Panc1 (cell line): ENCODE measurements at regions not wholly inside any gene's neighbourhood (a gene's known extent, or its start where the extent isn't known, plus 50 kb on each side); places are given as distances from the start of the nearest gene placed in this dataset.

Experiments used
- ATAC-seq: fragments of 200-7000 bp; cut with Tn5 transposase; 2 replicates; pipeline ENCODE4 v1.9.1; 2020; ENCODE audit warnings: mild to moderate bottlenecking, moderate library complexity
- BruUV-seq: library from RNA; stranded (reverse); fragments of 400-500 nt; replicated peaks from 2 replicates; lab custom pipeline; 2021; lab: Mats Ljungman, UMichigan
- CTCF ChIA-PET: fragments of 300-600 bp; sonication (Branson Sonifier 250); formaldehyde crosslinking; loops from one replicate; lab custom pipeline; 2022; ENCODE audit warnings: antibody characterized with exemption; lab: Charles Lee
- POLR2A ChIA-PET: fragments of 300-600 bp; sonication (Branson Sonifier 250); formaldehyde crosslinking; loops from one replicate; lab custom pipeline; 2022; ENCODE audit warnings: antibody characterized with exemption; lab: Charles Lee
- DNase-seq: peaks from one replicate; pipeline ENCODE4 v3.0.0-alpha.2; 2010; ENCODE audit warnings: low read depth, low spot score
- H3K27ac ChIP-seq: 2 replicates; pipeline ENCODE4 v1.5.1; 2011; ENCODE audit warnings: mild to moderate bottlenecking, low read length, inconsistent platforms
- H3K27me3 ChIP-seq: fragments of 200-500 bp; sonication (Bioruptor generic); 2 replicates; pipeline ENCODE4 v1.6.0; 2014; ENCODE audit warnings: low read length, inconsistent platforms; ENCODE audit not compliant: control insufficient read depth, insufficient read depth
- H3K36me3 ChIP-seq: fragments of 200-500 bp; sonication (Bioruptor generic); 2 replicates; pipeline ENCODE4 v1.5.1; 2014; ENCODE audit warnings: inconsistent platforms, mild to moderate bottlenecking, low read length, moderate library complexity; ENCODE audit not compliant: control insufficient read depth, insufficient read depth
- H3K4me1 ChIP-seq: 2 replicates; pipeline ENCODE4 v1.5.1; 2011; ENCODE audit warnings: inconsistent platforms, mild to moderate bottlenecking, low read length, moderate library complexity; ENCODE audit not compliant: control insufficient read depth, insufficient read depth
- H3K4me3 ChIP-seq, 2 experiments: 2 replicates each; pipeline ENCODE4 v1.5.1; 2011 to 2012; ENCODE audit warnings: low read depth in 2 of 2, low read length in 2 of 2, mild to moderate bottlenecking in 2 of 2, inconsistent platforms in 1 of 2, moderate library complexity in 1 of 2
- H3K9me3 ChIP-seq: fragments of 200-500 bp; sonication (Bioruptor generic); 2 replicates; pipeline ENCODE4 v1.5.1; 2014; ENCODE audit warnings: low read depth, mild to moderate bottlenecking, inconsistent platforms, low read length, moderate library complexity; ENCODE audit not compliant: control insufficient read depth, insufficient read depth
- POLR2AphosphoS5 ChIP-seq: IDR thresholded peaks from 2 replicates; pipeline ENCODE4 v1.6.1; 2012; ENCODE audit warnings: mild to moderate bottlenecking, low read depth, low read length, moderate library complexity
- SIN3A ChIP-seq: IDR thresholded peaks from 2 replicates; pipeline ENCODE4 v1.6.1; 2012; ENCODE audit warnings: low read depth, mild to moderate bottlenecking, low read length, moderate library complexity, borderline replicate concordance; ENCODE audit not compliant: insufficient read depth
- TCF7L2 ChIP-seq: IDR thresholded peaks from 2 replicates; pipeline ENCODE4 v1.6.1; 2011; ENCODE audit warnings: mild to moderate bottlenecking, low read depth, low read length, inconsistent platforms
- in situ Hi-C: cut with HindIII; loops from 2 replicates; pipeline ENCODE4 v1.10.0; 2016; ENCODE audit warnings: low sequenced_read_pairs, low pct_unique_long_range_greater_than_20kb
- intact Hi-C: fragments of 100-400 bp; cut with micrococcal nuclease; formaldehyde crosslinking; loops from one replicate; pipeline ENCODE4 v1.10.0; 2022; ENCODE audit not compliant: unreplicated experiment
- TF ChIP-seq, protein P1 (sequence below), 2 experiments: IDR thresholded peaks; 2 replicates each; pipeline ENCODE4 v1.6.1; 2011 to 2012; ENCODE audit warnings: low read depth in 2 of 2, control low read depth in 1 of 2, low read length in 1 of 2, mild to moderate bottlenecking in 1 of 2, moderate library complexity in 1 of 2; ENCODE audit not compliant: insufficient read depth in 1 of 2
- TF ChIP-seq, protein P2 (sequence below): fragments of 450-650 bp; IDR thresholded peaks from 2 replicates; pipeline ENCODE4 v1.5.1; 2017; ENCODE audit warnings: mild to moderate bottlenecking

DNA sequence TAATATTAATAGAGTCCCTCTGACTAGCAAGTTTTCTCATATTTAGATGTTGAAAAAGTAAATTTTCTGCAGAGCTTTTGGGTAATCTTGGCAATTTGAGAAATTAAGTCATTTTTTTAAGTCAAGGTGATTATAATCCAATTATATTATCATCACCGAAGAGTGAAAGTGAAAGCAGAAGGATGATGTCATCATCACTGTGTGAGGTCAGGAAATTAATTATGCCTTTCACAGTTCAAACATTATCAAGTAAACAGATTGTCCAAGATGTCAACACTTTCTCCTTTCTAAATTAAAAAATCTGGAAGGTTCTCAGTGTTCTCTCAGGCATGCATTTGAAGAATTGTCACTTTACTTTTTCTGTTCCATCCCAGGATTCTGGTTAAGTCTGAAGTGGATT lies 296.0 kb downstream of the TBX15 start:
- in situ Hi-C loops (no loop called here), intact Hi-C loops (no loop called here)
- Histone ChIP-seq H3K36me3 (no peaks in the 10 kb centered on the region), H3K27me3 (no peaks in the 10 kb centered on the region), H3K4me3 (no peak overlapping the region), H3K4me1 (no peaks in the 10 kb centered on the region), H3K9me3 (no peaks in the 10 kb centered on the region), H3K27ac (no peak overlapping the region)
- no peak for TF ChIP-seq SIN3A
- BruUV-seq, result no TSS peak
- ATAC-seq (no peak), DNase-seq (no peak)
- ChIA-PET CTCF (no interaction called here), POLR2A (no interaction called here)

DNA sequence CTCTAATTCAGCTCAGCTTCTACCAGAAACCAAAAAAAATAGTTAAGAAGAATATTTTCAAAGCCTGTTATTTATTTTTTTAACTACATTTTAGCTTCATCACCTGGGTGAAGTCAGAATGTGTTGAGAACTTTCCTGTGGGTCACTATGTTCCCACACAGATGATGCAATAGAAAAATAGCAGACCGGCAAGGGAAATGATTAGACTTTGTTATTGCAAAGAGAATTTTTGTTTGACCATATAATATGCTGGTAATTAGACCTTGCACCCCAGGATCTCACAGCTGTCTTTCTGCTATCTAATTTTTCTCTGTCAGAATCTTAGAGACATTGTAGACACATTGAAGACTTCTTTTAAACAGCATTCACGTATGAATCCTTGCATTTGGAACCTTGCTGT lies 299.3 kb downstream of the TBX15 start:
- Histone ChIP-seq H3K4me1 (no peaks in the 10 kb centered on the region), H3K27me3 (no peaks in the 10 kb centered on the region), H3K4me3 (no peak overlapping the region), H3K27ac (no peak overlapping the region), H3K36me3 (no peaks in the 10 kb centered on the region), H3K9me3 (no peaks in the 10 kb centered on the region)
- no peak for ATAC-seq
- in situ Hi-C loops, result no loop called here
- no TSS peak for BruUV-seq
- POLR2A ChIA-PET, result no interaction called here
- intact Hi-C loops, result no loop called here
- DNase-seq, result no peak
- TF ChIP-seq SIN3A (no peak), TCF7L2 (no peak), POLR2AphosphoS5 (no peak)
- TF ChIP-seq, protein P1, sequence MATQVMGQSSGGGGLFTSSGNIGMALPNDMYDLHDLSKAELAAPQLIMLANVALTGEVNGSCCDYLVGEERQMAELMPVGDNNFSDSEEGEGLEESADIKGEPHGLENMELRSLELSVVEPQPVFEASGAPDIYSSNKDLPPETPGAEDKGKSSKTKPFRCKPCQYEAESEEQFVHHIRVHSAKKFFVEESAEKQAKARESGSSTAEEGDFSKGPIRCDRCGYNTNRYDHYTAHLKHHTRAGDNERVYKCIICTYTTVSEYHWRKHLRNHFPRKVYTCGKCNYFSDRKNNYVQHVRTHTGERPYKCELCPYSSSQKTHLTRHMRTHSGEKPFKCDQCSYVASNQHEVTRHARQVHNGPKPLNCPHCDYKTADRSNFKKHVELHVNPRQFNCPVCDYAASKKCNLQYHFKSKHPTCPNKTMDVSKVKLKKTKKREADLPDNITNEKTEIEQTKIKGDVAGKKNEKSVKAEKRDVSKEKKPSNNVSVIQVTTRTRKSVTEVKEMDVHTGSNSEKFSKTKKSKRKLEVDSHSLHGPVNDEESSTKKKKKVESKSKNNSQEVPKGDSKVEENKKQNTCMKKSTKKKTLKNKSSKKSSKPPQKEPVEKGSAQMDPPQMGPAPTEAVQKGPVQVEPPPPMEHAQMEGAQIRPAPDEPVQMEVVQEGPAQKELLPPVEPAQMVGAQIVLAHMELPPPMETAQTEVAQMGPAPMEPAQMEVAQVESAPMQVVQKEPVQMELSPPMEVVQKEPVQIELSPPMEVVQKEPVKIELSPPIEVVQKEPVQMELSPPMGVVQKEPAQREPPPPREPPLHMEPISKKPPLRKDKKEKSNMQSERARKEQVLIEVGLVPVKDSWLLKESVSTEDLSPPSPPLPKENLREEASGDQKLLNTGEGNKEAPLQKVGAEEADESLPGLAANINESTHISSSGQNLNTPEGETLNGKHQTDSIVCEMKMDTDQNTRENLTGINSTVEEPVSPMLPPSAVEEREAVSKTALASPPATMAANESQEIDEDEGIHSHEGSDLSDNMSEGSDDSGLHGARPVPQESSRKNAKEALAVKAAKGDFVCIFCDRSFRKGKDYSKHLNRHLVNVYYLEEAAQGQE (IDR thresholded peaks at IDR 0.05; ENCODE audit: insufficient read depth in 1 of 2, low read depth in 2 of 2, low read length in 1 of 2), result no peak
- TF ChIP-seq, protein P2, sequence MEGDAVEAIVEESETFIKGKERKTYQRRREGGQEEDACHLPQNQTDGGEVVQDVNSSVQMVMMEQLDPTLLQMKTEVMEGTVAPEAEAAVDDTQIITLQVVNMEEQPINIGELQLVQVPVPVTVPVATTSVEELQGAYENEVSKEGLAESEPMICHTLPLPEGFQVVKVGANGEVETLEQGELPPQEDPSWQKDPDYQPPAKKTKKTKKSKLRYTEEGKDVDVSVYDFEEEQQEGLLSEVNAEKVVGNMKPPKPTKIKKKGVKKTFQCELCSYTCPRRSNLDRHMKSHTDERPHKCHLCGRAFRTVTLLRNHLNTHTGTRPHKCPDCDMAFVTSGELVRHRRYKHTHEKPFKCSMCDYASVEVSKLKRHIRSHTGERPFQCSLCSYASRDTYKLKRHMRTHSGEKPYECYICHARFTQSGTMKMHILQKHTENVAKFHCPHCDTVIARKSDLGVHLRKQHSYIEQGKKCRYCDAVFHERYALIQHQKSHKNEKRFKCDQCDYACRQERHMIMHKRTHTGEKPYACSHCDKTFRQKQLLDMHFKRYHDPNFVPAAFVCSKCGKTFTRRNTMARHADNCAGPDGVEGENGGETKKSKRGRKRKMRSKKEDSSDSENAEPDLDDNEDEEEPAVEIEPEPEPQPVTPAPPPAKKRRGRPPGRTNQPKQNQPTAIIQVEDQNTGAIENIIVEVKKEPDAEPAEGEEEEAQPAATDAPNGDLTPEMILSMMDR, result no peak
- CTCF ChIA-PET, result no interaction called here

DNA sequence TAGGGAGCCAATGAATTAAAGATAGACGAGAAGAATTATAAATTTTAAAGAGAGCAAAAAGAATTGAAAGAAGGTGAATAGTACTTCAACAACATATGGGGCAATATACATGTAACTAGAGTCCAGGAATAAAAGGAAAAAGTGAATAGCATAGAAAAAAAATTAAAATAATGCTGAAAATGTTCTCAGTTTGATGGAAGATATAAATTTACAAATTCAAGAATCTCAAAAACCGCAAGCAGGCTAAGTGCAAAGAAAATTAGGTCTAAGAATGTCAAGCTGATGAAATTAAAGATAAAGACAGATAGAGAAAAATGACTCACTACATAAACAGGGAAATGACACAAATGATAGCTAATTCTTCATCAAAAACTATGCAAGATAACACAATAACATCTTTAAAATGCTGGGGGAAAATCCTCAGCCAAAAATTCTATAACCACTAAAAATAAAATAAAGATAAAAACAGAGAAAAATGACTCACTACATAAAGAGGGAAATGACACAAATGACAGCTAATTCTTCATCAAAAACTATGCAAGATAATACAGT lies 326.3 kb downstream of the TBX15 start:
- BruUV-seq, result no TSS peak
- TF ChIP-seq, protein P2, result no peak
- TF ChIP-seq POLR2AphosphoS5 (no peak), TCF7L2 (no peak), SIN3A (no peak)
- TF ChIP-seq, protein P1 (IDR thresholded peaks at IDR 0.05; ENCODE audit: insufficient read depth in 1 of 2, low read depth in 2 of 2, low read length in 1 of 2), result no peak
- Histone ChIP-seq H3K4me1 (no peaks in the 10 kb centered on the region), H3K36me3 (no peaks in the 10 kb centered on the region), H3K9me3 (no peaks in the 10 kb centered on the region), H3K4me3 (no peak overlapping the region), H3K27me3 (no peaks in the 10 kb centered on the region), H3K27ac (no peak overlapping the region)
- ChIA-PET POLR2A (no interaction called here), CTCF (no interaction called here)
- DNase-seq (no peak), ATAC-seq (no peak)
- intact Hi-C loops (no loop called here), in situ Hi-C loops (no loop called here)
